ENCODE measurements at regions not wholly inside any gene's neighbourhood (a gene's known extent, or its start where the extent isn't known, plus 50 kb on each side); places are given as distances from the start of the nearest gene placed in this dataset.

DNA sequence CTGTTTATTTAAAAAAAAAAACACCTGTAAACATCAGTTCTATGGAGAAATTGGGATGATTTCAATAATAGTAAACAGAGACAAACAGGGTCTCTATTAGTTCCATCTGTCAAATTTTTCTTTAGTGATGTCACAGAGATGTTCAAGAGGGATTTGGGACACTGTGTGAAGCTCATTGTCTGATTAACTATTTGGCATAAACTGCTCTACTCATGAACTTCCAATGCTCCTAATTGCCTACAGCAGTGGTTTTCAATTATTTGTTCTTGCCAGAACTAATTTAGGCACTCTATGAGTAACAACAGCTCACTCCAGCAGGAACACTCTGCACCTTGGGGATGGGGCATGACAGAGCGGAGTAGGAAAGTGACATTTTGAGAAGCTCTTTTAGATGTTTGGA lies 250.1 kb upstream of the PRKD1 start:
- BruUV-seq (replicated peaks): no TSS peak
- TF ChIP-seq, protein P1, sequence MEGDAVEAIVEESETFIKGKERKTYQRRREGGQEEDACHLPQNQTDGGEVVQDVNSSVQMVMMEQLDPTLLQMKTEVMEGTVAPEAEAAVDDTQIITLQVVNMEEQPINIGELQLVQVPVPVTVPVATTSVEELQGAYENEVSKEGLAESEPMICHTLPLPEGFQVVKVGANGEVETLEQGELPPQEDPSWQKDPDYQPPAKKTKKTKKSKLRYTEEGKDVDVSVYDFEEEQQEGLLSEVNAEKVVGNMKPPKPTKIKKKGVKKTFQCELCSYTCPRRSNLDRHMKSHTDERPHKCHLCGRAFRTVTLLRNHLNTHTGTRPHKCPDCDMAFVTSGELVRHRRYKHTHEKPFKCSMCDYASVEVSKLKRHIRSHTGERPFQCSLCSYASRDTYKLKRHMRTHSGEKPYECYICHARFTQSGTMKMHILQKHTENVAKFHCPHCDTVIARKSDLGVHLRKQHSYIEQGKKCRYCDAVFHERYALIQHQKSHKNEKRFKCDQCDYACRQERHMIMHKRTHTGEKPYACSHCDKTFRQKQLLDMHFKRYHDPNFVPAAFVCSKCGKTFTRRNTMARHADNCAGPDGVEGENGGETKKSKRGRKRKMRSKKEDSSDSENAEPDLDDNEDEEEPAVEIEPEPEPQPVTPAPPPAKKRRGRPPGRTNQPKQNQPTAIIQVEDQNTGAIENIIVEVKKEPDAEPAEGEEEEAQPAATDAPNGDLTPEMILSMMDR (IDR thresholded peaks at IDR 0.05; ENCODE audit: unreplicated experiment): no peak
- Mint-ChIP-seq H3K36me3 (ENCODE audit: insufficient read depth, unreplicated experiment) (no peaks in the 10 kb centered on the region), H3K27ac (ENCODE audit: unreplicated experiment) (no peak overlapping the region), H3K27me3 (ENCODE audit: unreplicated experiment) (peaks cover 17% of the 10 kb centered on the region), H3K9me3 (ENCODE audit: low read depth, unreplicated experiment) (no peaks in the 10 kb centered on the region), H3K4me3 (ENCODE audit: low read depth, unreplicated experiment) (no peak overlapping the region), H3K4me1 (ENCODE audit: low read depth, unreplicated experiment) (no peaks in the 10 kb centered on the region)
- CTCF ChIA-PET: no interaction called here
- intact Hi-C loops (cut with micrococcal nuclease; ENCODE audit: unreplicated experiment): no loop called here
- DNase-seq: no peak

DNA sequence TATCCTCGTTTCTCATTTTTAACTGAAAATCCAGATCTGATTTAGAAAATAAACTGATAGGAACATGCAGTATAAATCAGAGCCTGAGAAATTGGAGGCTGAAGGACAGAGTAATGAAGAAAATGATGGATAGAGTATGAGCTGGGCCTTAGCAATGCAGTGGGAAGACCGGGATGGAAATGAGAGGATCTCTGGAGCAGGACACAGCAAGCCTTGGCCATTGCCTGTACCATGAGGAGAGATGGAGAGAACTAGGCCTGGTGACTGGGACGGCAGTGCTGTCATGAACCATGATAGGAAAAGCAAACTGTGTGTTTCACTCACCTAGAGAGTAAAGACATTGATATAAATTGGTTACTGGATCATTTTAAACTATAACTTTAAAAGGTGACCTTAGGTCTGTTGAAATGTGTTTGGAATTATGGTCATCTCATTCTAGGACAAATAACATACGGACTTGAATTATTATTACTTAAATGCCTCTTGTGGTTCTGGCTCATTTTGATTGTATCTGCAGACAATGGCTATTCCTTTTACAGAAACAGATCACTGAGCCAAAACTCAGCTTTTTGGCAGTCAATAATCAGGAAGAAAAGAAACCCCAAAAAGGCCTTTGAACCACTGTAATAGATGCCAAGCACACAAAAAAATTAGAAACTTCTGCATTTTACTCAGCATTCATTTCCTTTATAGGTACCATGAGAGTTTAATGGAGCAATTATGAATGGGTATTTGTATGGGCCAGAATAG lies 251.9 kb upstream of the PRKD1 start:
- Mint-ChIP-seq H3K27ac (ENCODE audit: unreplicated experiment) (no peak overlapping the region), H3K4me1 (ENCODE audit: low read depth, unreplicated experiment) (no peaks in the 10 kb centered on the region), H3K27me3 (ENCODE audit: unreplicated experiment) (peaks cover 17% of the 10 kb centered on the region), H3K36me3 (ENCODE audit: insufficient read depth, unreplicated experiment) (no peaks in the 10 kb centered on the region), H3K4me3 (ENCODE audit: low read depth, unreplicated experiment) (no peak overlapping the region), H3K9me3 (ENCODE audit: low read depth, unreplicated experiment) (no peaks in the 10 kb centered on the region)
- no TSS peak for BruUV-seq (replicated peaks)
- DNase-seq: no peak
- intact Hi-C loops (cut with micrococcal nuclease; ENCODE audit: unreplicated experiment): no loop called here
- CTCF ChIA-PET: no interaction called here
- TF ChIP-seq, protein P1 (IDR thresholded peaks at IDR 0.05; ENCODE audit: unreplicated experiment): no peak

DNA sequence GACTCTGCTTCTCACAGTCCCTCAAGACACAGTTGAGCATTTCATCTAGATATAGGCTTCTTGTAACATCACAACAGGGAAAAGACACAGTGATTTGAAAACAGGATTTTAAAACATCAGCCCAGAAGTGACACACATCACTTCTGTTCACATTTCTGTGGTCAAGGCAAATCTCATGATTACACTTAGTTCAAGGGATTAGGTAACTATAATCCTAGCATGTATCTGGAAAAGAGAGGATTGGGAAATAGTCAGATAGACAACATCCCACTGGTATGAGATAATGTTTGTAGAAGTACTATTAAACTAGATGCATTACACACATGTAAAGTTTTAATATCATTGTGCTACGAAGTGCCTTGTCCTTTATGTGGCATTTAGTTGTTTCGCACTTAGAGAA lies 252.6 kb upstream of the PRKD1 start:
- Mint-ChIP-seq H3K27me3 (ENCODE audit: unreplicated experiment) (peaks cover 17% of the 10 kb centered on the region), H3K9me3 (ENCODE audit: low read depth, unreplicated experiment) (no peaks in the 10 kb centered on the region), H3K36me3 (ENCODE audit: insufficient read depth, unreplicated experiment) (no peaks in the 10 kb centered on the region), H3K4me1 (ENCODE audit: low read depth, unreplicated experiment) (no peaks in the 10 kb centered on the region), H3K4me3 (ENCODE audit: low read depth, unreplicated experiment) (no peak overlapping the region), H3K27ac (ENCODE audit: unreplicated experiment) (no peak overlapping the region)
- intact Hi-C loops (cut with micrococcal nuclease; ENCODE audit: unreplicated experiment): no loop called here
- no TSS peak for BruUV-seq (replicated peaks)
- CTCF ChIA-PET: no interaction called here
- TF ChIP-seq, protein P1 (IDR thresholded peaks at IDR 0.05; ENCODE audit: unreplicated experiment): no peak
- no peak for DNase-seq

DNA sequence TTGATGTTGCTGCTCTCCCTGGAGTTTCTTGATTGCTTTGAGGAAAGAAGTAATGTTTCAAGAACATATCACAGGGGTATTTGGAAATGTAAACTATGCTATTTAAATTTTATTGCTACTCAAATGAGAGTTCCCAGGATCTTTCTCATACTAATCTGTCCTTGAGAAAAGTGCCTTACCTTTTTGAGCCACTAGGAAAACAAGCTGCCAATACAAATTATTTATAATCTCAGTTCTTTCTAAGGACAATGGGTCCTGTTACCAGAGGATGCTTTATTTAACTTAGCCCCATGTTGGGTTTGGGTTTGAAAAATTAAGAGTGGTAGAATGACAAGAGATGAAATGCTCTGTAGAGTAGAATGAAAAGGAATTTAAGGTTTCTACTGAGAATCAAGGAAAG lies 258.2 kb upstream of the PRKD1 start:
- H3K27ac Mint-ChIP-seq (ENCODE audit: unreplicated experiment): no peak overlapping the region
- CTCF ChIA-PET: interaction anchor here (0.6 kb wide), 1 partner anchor 762 kb away, joined by 3 read pairs; no protein-coding TSS in a partner anchor
- H3K36me3 Mint-ChIP-seq (ENCODE audit: insufficient read depth, unreplicated experiment): no peaks in the 10 kb centered on the region
- no peaks in the 10 kb centered on the region for H3K4me1 Mint-ChIP-seq (ENCODE audit: low read depth, unreplicated experiment)
- no peaks in the 10 kb centered on the region for H3K9me3 Mint-ChIP-seq (ENCODE audit: low read depth, unreplicated experiment)
- BruUV-seq (replicated peaks): no TSS peak
- intact Hi-C loops (cut with micrococcal nuclease; ENCODE audit: unreplicated experiment): no loop called here
- no peak for DNase-seq
- H3K4me3 Mint-ChIP-seq (ENCODE audit: low read depth, unreplicated experiment): no peak overlapping the region
- TF ChIP-seq, protein P1 (IDR thresholded peaks at IDR 0.05; ENCODE audit: unreplicated experiment): no peak
- no peaks in the 10 kb centered on the region for H3K27me3 Mint-ChIP-seq (ENCODE audit: unreplicated experiment)
